ENCODE measurements at regions not wholly inside any gene's neighbourhood (a gene's known extent, or its start where the extent isn't known, plus 50 kb on each side); places are given as distances from the start of the nearest gene placed in this dataset.

DNA sequence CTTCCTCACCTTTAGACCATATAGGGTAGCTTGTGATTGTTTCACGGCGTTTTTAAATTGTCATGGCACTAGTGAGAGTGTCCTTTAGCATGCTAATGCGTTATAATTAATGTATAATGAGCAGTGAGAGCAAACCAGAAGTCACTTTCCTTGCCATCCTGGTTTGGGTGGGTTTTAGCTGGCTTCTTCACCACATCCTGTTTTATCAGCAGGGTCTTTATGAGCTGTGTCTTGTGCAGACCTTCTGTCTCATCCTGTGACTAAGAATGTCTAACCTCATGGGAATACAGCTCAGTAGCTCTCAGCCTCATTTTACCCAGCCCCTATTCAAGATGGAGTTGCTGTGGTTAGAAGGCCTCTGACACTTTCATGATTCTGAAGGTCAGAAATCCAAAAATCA lies 370.9 kb upstream of the RBFOX1 start:
- TF ChIP-seq EZH2 (IDR thresholded peaks at IDR 0.05; ENCODE audit: insufficient read depth, poor library complexity, severe bottlenecking) (no peak), EZH2phosphoT487 (IDR thresholded peaks at IDR 0.05; ENCODE audit: insufficient read depth, low read depth) (no peak)

Measured in GM23248 (cell line).